GM23338 (cell line): ENCODE measurements at regions not wholly inside any gene's neighbourhood (a gene's known extent, or its start where the extent isn't known, plus 50 kb on each side); places are given as distances from the start of the nearest gene placed in this dataset.

Source experiments
- ATAC-seq: fragments of 200-7000 bp; cut with Tn5 transposase; 3 replicates; pipeline ENCODE4 v1.9.1; 2020
- DNase-seq: peaks from one replicate; pipeline ENCODE4 v3.0.0-alpha.2; 2015; ENCODE audit warnings: low spot score
- H2AFZ ChIP-seq: fragments of 200-600 bp; sonication (generic); 2 replicates; pipeline ENCODE4 v1.8.0; 2016; ENCODE audit warnings: antibody characterized with exemption, mild to moderate bottlenecking, moderate library complexity
- H3F3A ChIP-seq: fragments of 200-600 bp; sonication (generic); replicated peaks from 2 replicates; pipeline ENCODE4 v1.8.0; 2017; ENCODE audit warnings: antibody characterized with exemption, mixed run types, low read depth
- H3K27ac ChIP-seq: fragments of 200-600 bp; sonication (generic); 2 replicates; pipeline ENCODE4 v1.6.1; 2016; ENCODE audit warnings: low read depth
- H3K27me3 ChIP-seq: fragments of 200-600 bp; sonication (generic); 2 replicates; pipeline ENCODE4 v1.8.0; 2016; ENCODE audit warnings: mild to moderate bottlenecking, mixed run types, moderate library complexity; ENCODE audit not compliant: insufficient read depth
- H3K36me3 ChIP-seq: fragments of 200-600 bp; sonication (generic); 2 replicates; pipeline ENCODE4 v1.8.0; 2016; ENCODE audit warnings: mild to moderate bottlenecking; ENCODE audit not compliant: insufficient read depth
- H3K4me1 ChIP-seq: fragments of 200-600 bp; sonication (generic); 2 replicates; pipeline ENCODE4 v1.8.0; 2016; ENCODE audit warnings: mild to moderate bottlenecking, moderate library complexity; ENCODE audit not compliant: insufficient read depth
- H3K4me2 ChIP-seq: fragments of 200-600 bp; sonication (generic); 2 replicates; pipeline ENCODE4 v1.7.1; 2017; ENCODE audit warnings: mixed run types
- H3K4me3 ChIP-seq: fragments of 200-600 bp; sonication (generic); 2 replicates; pipeline ENCODE4 v1.6.1; 2016; ENCODE audit warnings: mixed run types
- H3K79me2 ChIP-seq: fragments of 200-600 bp; sonication (generic); replicated peaks from 2 replicates; pipeline ENCODE4 v1.8.0; 2017; ENCODE audit warnings: mild to moderate bottlenecking; ENCODE audit not compliant: insufficient read depth
- H3K9me2 ChIP-seq: fragments of 200-600 bp; sonication (generic); 2 replicates; pipeline ENCODE4 v1.8.0; 2017; ENCODE audit not compliant: insufficient read depth
- H4K20me1 ChIP-seq: fragments of 200-600 bp; sonication (generic); replicated peaks from 2 replicates; pipeline ENCODE4 v1.8.0; 2017; ENCODE audit warnings: mild to moderate bottlenecking; ENCODE audit not compliant: insufficient read depth
- H3K27ac Mint-ChIP-seq: 2 replicates; pipeline ENCODE4 v1.8.0; 2020; ENCODE audit warnings: inconsistent platforms, mild to moderate bottlenecking, moderate library complexity, mixed read lengths
- H3K27me3 Mint-ChIP-seq: 3 replicates; pipeline ENCODE4 v1.8.0; 2022; ENCODE audit warnings: low read depth, mild to moderate bottlenecking, moderate library complexity, mixed read lengths, inconsistent platforms; ENCODE audit not compliant: insufficient read depth, poor library complexity
- H3K36me3 Mint-ChIP-seq: 3 replicates; pipeline ENCODE4 v1.8.0; 2021; ENCODE audit warnings: low read depth, mild to moderate bottlenecking, inconsistent platforms, moderate library complexity, mixed read lengths
- H3K4me1 Mint-ChIP-seq: 3 replicates; pipeline ENCODE4 v1.8.0; 2020; ENCODE audit warnings: mild to moderate bottlenecking, inconsistent platforms, mixed read lengths
- H3K4me3 Mint-ChIP-seq: 3 replicates; pipeline ENCODE4 v1.8.0; 2021; ENCODE audit warnings: moderate library complexity, mild to moderate bottlenecking, inconsistent platforms, mixed read lengths
- H3K9me3 Mint-ChIP-seq: 3 replicates; pipeline ENCODE4 v1.8.0; 2020; ENCODE audit warnings: moderate library complexity, mild to moderate bottlenecking, inconsistent platforms, mixed read lengths
- CREB1 ChIP-seq: fragments of 250-450 bp; sonication (Bioruptor Pico); IDR thresholded peaks from 2 replicates; pipeline ENCODE4 v1.5.0; 2020; ENCODE audit warnings: low read depth, mild to moderate bottlenecking, moderate library complexity
- CTCF ChIP-seq, 2 experiments: fragments of 200-600 bp in 1 of 2; sonication (generic) in 1 of 2; conservative IDR thresholded peaks; 2 replicates each; pipeline versions ENCODE4 v1.5.1 to v1.6.1; 2016 to 2017; ENCODE audit warnings: antibody characterized with exemption in 2 of 2, low read depth in 2 of 2, mild to moderate bottlenecking in 2 of 2, moderate library complexity in 1 of 2
- ETS1 ChIP-seq: IDR thresholded peaks from 2 replicates; pipeline ENCODE4 v1.6.1; 2016; ENCODE audit warnings: antibody characterized with exemption
- EZH2 ChIP-seq: fragments of 200-600 bp; sonication (generic); IDR thresholded peaks from one replicate; pipeline ENCODE4 v1.8.0; 2017; ENCODE audit warnings: antibody characterized with exemption, mild to moderate bottlenecking, low read depth; ENCODE audit not compliant: unreplicated experiment
- EZH2phosphoT487 ChIP-seq: fragments of 200-600 bp; sonication (generic); IDR thresholded peaks from one replicate; pipeline ENCODE4 v1.8.1; 2018; ENCODE audit warnings: antibody characterized with exemption; ENCODE audit not compliant: unreplicated experiment
- JUNB ChIP-seq: IDR thresholded peaks from one replicate; pipeline ENCODE4 v1.6.1; 2016; ENCODE audit warnings: antibody characterized with exemption; ENCODE audit not compliant: unreplicated experiment
- NANOG ChIP-seq: IDR thresholded peaks from 2 replicates; pipeline ENCODE4 v1.6.1; 2016; ENCODE audit warnings: antibody characterized with exemption, borderline replicate concordance
- POLR2AphosphoS5 ChIP-seq: IDR thresholded peaks from 2 replicates; pipeline ENCODE4 v1.6.1; 2016; ENCODE audit warnings: antibody characterized with exemption, low read depth
- REST ChIP-seq: IDR thresholded peaks from one replicate; pipeline ENCODE4 v1.6.1; 2018; ENCODE audit warnings: antibody characterized with exemption; ENCODE audit not compliant: unreplicated experiment
- STAT1 ChIP-seq: IDR thresholded peaks from one replicate; pipeline ENCODE4 v1.6.1; 2016; ENCODE audit warnings: antibody characterized with exemption; ENCODE audit not compliant: unreplicated experiment
- ZNF114 ChIP-seq: fragments of 250-450 bp; sonication (Bioruptor Pico); IDR thresholded peaks from 2 replicates; pipeline ENCODE4 v1.5.0; 2020; ENCODE audit warnings: mild to moderate bottlenecking, moderate library complexity
- ZNF331 ChIP-seq: fragments of 250-450 bp; sonication (Bioruptor Pico); IDR thresholded peaks from 2 replicates; pipeline ENCODE4 v1.5.0; 2020; ENCODE audit warnings: low read depth, mild to moderate bottlenecking, moderate library complexity
- ZNF462 ChIP-seq: fragments of 250-450 bp; sonication (Bioruptor Pico); IDR thresholded peaks from 2 replicates; pipeline ENCODE4 v1.5.0; 2020; ENCODE audit warnings: mild to moderate bottlenecking, moderate library complexity

DNA sequence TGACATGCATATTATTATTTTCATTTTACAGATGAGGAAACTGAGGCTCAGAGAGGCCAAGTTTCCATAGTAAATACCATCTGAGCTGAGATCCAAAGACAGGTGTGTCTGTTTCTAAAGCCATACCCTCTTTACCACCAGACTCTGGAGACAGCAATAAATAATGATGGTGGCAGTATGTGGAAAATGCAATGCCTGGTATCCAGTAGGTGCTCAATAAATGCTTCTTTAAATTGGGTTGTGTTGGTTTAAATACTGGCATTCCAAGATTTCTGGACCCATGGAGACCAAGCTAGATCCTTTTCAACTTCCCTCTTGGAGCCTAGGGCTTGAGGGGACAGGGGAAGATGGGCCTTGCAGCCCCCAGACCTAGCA is 221.3 kb upstream of the MSX2 start:
- H3K4me2 ChIP-seq: no peak overlapping the region
- H3K36me3 ChIP-seq: no peaks in the 10 kb centered on the region
- TF ChIP-seq CREB1 (CRISPR knock-in tag): no peak
- no peak for TF ChIP-seq CTCF (conservative IDR thresholded peaks at IDR 0.05; ENCODE audit: low read depth in 2 of 2)
- no peak for TF ChIP-seq ZNF462 (CRISPR knock-in tag)
- TF ChIP-seq EZH2phosphoT487: no peak
- no peak for TF ChIP-seq ZNF114
- TF ChIP-seq ZNF331 (CRISPR knock-in tag): no peak
- TF ChIP-seq STAT1: no peak
- TF ChIP-seq JUNB: no peak
- TF ChIP-seq NANOG: no peak
- TF ChIP-seq ETS1: no peak
- no peak for TF ChIP-seq REST
- TF ChIP-seq EZH2: no peak
- no peak for TF ChIP-seq POLR2AphosphoS5
- H3K9me3 Mint-ChIP-seq: peaks cover 25% of the 10 kb centered on the region
- H3K27me3 ChIP-seq: no peaks in the 10 kb centered on the region
- no peak overlapping the region for H3K4me3 ChIP-seq
- peaks cover 14% of the 10 kb centered on the region; the same call in 2 of the 3 replicates for H3K36me3 Mint-ChIP-seq
- H3K27ac Mint-ChIP-seq: no peak overlapping the region
- ATAC-seq (no peak), DNase-seq (no peak)
- no peaks in the 10 kb centered on the region for H3K4me1 Mint-ChIP-seq
- H3K4me1 ChIP-seq: no peaks in the 10 kb centered on the region
- H3K4me3 Mint-ChIP-seq: no peak overlapping the region
- peaks cover 3% of the 10 kb centered on the region for H3K27me3 Mint-ChIP-seq
- no peaks in the 10 kb centered on the region for H3F3A ChIP-seq
- no peaks in the 10 kb centered on the region for H3K79me2 ChIP-seq
- H4K20me1 ChIP-seq: no peaks in the 10 kb centered on the region
- H3K9me2 ChIP-seq: 0 out of 2 replicates have a peak, but pooled peaks cover 4% of the 10 kb centered on the region
- H3K27ac ChIP-seq: no peak overlapping the region
- H2AFZ ChIP-seq: no peak overlapping the region
